GM23248 (cell line): ENCODE measurements at regions not wholly inside any gene's neighbourhood (a gene's known extent, or its start where the extent isn't known, plus 50 kb on each side); places are given as distances from the start of the nearest gene placed in this dataset.

ENCODE experiments used
- EZH2 ChIP-seq: fragments of 200-600 bp; sonication (generic); IDR thresholded peaks from 2 replicates; pipeline ENCODE4 v1.6.1; 2018; ENCODE audit warnings: antibody characterized with exemption, mild to moderate bottlenecking; ENCODE audit not compliant: insufficient read depth, poor library complexity, severe bottlenecking
- EZH2phosphoT487 ChIP-seq: fragments of 200-600 bp; sonication (generic); IDR thresholded peaks from 2 replicates; pipeline ENCODE4 v1.6.1; 2018; ENCODE audit warnings: antibody characterized with exemption, moderate library complexity, mild to moderate bottlenecking, low read depth; ENCODE audit not compliant: insufficient read depth

DNA sequence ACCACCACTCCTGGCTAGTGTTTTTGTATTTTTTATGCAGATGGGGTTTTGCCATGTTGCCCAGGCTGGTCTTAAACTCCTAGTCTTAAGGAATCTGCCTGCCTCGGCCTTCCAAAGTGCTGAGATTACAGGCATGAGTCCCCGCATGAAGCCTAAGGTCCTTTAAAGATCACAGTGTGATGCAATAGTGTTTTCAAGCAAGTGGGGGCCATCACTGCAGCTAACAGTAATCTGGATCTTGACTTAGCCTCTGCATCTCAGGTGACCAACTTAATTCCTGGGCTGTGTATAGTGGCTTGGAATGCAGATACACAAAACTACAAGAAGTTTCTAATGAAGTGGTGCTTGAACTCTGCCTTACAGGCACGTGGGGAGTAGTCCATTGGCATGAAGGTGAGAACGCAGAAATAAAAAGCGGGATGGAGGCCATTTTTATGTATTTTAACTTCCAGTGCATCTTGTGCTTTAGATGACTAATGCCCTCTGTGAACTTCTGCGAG is 334.4 kb upstream of the SPRED2 start:
- no peak for TF ChIP-seq EZH2
- no peak for TF ChIP-seq EZH2phosphoT487
